ENCODE measurements at regions not wholly inside any gene's neighbourhood (a gene's known extent, or its start where the extent isn't known, plus 50 kb on each side); places are given as distances from the start of the nearest gene placed in this dataset.
A peak's percentile ranks its signal among the peaks of the same experiment; 100 is the strongest.
"Not testable (repeated sequence)": the region's sequence is repeated elsewhere in the genome, so short reads cannot be mapped to it uniquely, and the experiment has no call there.

GRCh38 chr7:66535414-66536329, 93.0 kb upstream of the KCTD7 start:
- no peak for DNase-seq (ENCODE audit: low read depth in 3 of 3, low spot score in 2 of 3)

GRCh38 chr7:66537380-66537779, 91.3 kb upstream of the KCTD7 start:
- no peak for DNase-seq (ENCODE audit: low read depth in 3 of 3, low spot score in 2 of 3)

GRCh38 chr7:66537876-66538275, 90.8 kb upstream of the KCTD7 start:
- no peak for DNase-seq (ENCODE audit: low read depth in 3 of 3, low spot score in 2 of 3)

GRCh38 chr7:66539264-66539623, 89.4 kb upstream of the KCTD7 start:
- no peak for DNase-seq (ENCODE audit: low read depth in 3 of 3, low spot score in 2 of 3)

DNA sequence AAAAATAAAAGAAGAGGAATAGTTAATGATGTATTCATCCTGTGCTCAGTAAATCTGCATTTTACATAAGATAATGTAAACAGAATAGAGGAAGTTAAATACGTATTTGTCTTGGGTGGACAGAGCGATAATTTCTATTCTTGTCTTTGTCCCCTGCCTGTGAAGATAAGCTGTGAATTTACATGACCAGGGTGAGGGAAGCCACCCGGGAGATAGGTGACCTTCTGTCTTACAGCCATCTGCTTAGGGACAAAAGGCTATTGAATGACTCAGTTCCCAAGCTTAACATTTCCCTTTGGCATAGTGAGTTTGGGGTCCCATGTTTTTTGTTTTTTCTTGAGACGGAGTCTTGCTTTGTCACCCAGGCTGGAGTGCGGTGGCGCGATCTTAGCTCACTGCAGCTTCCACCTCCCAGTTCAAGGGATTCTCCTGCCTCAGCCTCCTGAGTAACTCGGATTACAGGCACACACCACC, 88.7 kb upstream of the KCTD7 start:
- DNase-seq (ENCODE audit: low read depth in 3 of 3, low spot score in 2 of 3), result no peak

DNA sequence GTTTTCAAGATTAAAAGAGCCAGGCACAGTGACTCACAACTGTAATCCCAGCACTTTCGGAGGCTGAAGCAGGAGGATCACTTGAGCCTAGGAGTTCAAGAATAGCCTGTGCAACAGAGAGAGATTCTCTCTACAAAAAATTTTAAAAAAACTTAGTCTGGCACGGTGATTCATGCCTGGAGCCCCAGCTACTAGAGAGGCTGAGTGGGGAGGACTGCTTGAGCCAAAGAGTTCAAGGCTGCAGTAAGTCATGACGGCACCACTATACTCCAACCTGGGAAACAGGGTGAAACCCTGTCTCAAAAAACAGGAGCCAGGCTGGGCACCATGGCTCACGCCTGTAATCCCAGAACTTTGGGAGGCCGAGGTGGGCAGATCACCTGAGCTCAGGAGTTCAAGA, 86.6 kb upstream of the KCTD7 start:
- no peak for DNase-seq (ENCODE audit: low read depth in 3 of 3, low spot score in 2 of 3)

DNA sequence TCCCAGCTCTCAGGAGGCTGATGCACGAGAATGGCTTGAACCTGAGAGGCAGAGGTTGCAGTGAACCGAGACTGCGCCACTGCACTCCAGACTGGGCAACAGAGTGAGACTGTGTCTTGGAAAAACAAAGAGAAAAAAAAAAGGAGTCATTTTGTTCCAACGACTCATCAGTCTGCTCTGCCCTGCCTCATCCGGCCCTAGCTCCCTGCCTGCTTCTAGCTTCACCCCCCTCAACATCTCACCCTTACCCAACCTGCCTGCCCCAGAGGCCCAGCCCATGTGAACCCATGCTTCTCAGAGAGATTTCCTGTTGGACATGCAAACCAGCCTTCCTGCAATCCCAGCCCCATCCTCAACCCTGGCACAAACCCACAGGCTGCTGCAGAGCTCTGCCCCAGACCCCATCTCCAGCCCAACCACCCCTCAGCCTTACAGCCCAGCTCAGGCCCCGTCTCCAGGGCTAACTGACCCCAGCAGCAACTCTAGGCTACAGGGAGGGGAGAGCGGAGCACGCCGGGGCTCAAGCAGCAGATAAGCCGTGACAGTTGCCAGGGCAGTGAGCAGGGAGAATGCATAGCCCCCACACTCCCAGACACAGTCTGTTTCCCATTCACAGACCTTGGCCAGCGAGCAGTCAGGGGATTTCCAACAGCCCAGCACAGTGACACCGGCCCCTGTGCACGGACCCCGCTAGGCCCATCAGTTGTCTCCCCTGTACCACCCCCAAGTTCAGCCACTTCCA, 86.0 kb upstream of the KCTD7 start:
- no peak for DNase-seq (ENCODE audit: low read depth in 3 of 3, low spot score in 2 of 3)

DNA sequence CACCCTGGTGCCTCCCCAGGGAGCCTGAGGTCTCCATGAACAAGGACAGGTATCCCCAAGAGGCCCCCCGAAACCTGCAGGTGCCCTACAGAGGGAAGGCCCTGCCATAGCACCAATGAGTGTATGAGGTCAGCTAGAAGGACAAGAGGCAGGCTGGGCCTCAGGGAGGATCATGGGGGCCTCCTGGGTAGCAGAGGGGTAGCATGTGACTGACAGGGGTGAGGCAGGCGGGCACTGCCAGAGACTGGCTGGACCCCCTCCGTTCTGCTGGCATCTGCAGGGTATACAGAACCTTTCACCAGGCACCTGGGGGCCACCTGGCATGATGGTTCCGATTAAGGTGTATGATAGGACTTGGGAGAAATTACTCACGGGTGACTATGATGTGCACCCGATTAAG, 79.2 kb upstream of the KCTD7 start:
- no peak for DNase-seq (ENCODE audit: low read depth in 3 of 3, low spot score in 2 of 3)

- DNase-seq (ENCODE audit: low read depth in 3 of 3, low spot score in 2 of 3), result no peak
Measured at GRCh38 chr7:66553001-66553400, 75.7 kb upstream of the KCTD7 start.

DNA sequence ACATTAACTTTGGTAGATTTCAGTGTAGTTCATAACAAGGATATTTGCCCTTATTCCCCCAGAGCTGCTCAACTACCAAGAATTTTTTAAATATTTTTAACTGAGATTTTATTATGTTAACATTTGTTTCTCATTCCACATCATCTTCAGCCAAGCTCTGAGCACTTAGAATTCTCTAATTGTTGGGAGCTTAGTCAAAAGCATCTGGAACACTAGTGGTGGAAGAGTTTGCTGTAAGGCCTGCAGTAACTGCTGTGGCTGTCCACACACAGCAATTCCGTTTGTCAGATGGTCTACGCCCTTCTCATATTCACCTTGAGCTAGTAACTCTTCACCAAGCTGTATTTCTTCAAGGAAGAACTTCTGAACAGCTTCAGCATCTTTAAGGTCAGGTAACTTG, 75.0 kb upstream of the KCTD7 start:
- not testable (repeated sequence) for DNase-seq (ENCODE audit: low read depth in 3 of 3, low spot score in 2 of 3)

DNA sequence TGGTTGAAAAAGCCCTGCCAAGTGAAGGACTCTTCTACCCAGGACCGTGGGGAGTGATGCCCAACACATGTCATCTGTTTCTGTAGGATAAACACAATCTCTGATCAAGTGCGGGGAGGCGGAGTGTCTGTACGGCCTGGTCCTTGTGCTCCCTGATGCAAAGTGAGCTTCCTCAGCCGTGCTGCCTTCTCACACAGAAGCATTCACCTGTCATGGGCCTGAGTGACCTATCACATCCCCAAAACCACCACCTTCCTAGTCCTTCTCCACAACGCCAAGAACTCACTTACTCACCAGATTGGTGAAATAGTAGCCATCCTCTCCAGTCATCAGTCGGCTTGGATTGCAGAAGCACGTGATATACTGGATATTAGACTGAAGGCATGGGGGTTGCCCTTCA, 74.4 kb upstream of the KCTD7 start:
- DNase-seq (ENCODE audit: low read depth in 3 of 3, low spot score in 2 of 3), result not testable (repeated sequence)

- DNase-seq (ENCODE audit: low read depth in 3 of 3, low spot score in 2 of 3), result not testable (repeated sequence)
Measured at GRCh38 chr7:66554842-66555430, 73.7 kb upstream of the KCTD7 start.

GRCh38 chr7:66556177-66556548, 72.5 kb upstream of the KCTD7 start:
- no peak for DNase-seq (ENCODE audit: low read depth in 3 of 3, low spot score in 2 of 3)

DNA sequence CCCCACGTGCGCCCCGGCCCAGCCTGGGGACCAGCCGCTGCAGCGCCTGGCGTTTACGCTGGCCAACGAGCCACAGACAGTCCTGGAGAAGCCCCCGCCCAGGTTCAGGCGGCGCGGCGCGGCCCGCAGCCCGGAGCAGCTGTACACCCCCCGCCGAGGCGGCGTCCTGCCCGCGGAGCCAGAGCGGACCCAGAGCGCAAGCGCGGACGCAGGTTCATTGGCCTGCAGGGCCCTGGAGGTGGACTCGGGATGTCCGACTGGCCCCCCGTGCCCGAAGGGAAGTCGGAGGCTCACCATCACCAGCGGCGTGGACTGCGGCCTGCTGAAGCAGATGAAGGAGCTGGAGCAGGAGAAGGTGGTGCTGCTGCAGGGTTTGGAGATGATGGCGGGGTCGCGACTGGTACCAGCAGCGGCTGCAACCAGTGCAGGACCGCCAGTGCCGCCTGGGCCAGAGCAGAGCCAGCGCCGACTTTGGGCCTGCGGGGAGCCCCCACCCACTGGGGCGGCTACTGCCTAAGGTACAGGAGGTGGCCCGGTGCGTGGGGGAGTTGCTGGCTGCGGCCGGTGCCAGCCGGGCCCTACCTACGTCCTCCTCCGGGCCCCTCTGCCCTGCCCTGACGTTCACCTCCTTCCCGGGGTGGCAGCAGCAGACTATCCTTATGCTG, 72.0 kb upstream of the KCTD7 start:
- DNase-seq (ENCODE audit: low read depth in 3 of 3, low spot score in 2 of 3), result no peak

DNA sequence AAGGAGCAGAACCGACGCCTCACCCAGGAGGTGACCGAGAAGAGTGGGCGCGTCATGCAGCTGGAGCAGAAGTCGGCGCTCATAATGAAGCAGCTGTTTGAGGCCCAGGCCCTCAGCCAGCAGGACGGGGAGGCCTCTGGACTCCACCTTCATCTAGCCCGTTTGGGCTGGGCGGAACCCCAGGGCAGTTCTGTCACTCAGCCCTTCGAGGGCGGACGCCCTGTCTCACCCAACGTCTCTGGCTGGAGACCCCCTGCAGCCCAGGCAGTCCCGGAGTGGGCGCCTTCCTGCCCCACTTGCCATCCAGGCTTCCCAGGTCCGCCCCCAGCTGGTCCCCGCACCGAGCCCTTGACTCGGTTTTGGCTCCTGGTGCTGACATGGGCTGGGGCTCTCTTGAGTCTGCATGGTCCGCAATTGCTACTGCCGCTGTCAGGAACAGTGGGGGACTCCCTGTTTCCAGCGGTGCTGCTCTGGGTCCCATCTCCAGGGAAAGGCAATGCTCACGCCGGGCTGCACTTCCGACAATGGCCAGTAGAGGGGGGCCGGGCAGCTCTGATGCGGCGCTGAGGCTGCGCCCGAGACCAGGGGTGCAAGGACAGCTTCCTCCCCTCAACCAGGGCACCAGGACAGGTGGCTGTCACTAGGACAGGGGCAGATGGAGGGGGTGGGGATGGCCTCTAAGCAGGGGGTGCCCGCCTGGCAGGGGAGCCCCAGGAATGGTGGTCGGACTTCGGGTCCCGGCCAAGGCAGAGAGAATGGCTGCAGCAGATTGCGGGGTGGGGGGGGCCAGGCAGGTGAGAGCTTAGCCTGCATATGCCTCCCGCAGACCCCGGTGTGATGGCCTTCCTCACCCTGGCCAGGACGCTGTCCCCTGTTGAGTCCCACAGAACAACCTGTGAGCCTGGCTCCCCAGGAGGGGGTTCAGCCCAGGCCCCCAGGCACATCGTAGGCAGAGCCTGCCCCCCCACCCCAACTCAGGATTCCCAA, 71.2 kb upstream of the KCTD7 start:
- DNase-seq (ENCODE audit: low read depth in 3 of 3, low spot score in 2 of 3), result peak; percentile 9 to 27 (median 12)

GRCh38 chr7:66558201-66558641, 70.5 kb upstream of the KCTD7 start:
- no peak for DNase-seq (ENCODE audit: low read depth in 3 of 3, low spot score in 2 of 3)

DNA sequence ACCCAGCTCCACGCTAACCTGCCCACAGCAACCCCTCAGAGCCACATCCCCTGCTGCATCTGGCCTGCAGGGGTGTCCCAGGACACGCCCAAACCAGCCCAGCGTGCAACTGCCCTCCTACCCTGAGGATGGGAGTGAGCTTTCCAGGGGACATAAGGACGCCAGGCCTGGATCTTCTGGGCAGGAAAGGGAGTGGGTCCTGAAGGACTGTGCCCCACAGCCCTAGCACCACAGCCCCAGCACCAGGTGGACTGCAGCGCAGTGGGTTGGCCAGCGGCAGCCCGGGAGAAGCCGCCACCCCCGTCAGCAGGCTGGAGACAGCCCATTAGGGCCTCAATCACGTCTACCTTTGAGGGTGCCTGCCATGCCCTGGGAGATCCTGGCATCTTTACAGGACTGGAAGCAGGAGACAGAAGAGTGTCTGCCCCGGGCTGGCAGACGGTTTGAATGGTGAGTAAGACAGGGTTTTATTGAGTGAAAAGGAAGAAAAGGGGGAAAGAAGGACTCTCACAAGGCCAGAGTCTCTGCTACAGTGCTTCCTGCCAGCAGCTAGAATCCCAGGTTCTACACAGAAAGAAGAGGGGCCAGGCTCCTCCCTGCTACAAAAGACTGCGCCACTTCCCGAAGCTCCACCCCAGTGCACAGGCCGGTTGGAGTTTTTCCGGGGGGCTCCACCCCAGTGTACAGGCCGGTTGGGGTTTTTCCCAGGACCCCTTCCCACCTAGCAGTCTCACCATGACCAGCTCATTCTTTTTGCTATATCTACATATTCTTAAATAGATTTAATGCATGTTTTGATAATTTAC, 69.8 kb upstream of the KCTD7 start:
- no peak for DNase-seq (ENCODE audit: low read depth in 3 of 3, low spot score in 2 of 3)

DNA sequence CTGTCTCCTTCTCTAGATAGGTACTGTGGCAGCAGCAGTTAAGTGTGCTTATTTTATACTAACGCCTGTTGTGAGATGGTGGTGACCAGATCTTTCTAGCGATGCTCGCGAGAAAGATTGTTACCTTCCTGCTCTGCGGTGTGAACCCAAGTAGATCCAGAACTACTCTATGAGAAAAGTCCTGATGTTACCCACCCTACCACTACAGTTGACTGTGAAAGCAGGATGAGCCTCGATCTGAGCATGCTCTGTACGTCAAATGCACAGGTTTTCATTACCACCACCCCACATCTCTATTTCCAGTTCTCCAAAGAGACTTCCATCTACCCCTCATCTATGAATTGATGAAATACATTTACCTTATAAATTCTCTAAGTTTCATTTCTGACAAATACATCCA, 64.6 kb upstream of the KCTD7 start:
- DNase-seq (ENCODE audit: low read depth in 3 of 3, low spot score in 2 of 3), result no peak

DNA sequence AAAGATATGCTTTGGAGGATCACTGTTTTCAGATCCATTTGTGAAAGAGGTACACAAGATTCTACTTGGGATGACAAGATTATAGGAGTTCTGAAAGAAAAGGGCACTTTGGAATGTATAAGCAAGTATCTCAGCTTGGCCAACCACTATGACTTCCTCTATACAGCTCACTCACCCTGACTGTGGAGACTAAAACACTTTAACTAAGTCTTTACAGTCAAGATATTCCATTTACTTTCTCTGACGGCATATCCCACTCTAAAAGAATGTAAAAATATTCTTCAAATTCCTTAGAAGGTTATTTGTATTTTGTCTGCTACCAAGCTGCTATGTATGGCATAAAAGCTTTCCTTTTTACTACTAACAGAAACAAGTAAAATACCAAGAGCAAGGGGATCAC, 58.5 kb upstream of the KCTD7 start:
- not testable (repeated sequence) for DNase-seq (ENCODE audit: low read depth in 3 of 3, low spot score in 2 of 3)

Measured in right renal cortex interstitium (tissue), 3 donors.